ENCODE measurements at regions not wholly inside any gene's neighbourhood (a gene's known extent, or its start where the extent isn't known, plus 50 kb on each side); places are given as distances from the start of the nearest gene placed in this dataset.
A peak's percentile ranks its signal among the peaks of the same experiment; 100 is the strongest.

DNA sequence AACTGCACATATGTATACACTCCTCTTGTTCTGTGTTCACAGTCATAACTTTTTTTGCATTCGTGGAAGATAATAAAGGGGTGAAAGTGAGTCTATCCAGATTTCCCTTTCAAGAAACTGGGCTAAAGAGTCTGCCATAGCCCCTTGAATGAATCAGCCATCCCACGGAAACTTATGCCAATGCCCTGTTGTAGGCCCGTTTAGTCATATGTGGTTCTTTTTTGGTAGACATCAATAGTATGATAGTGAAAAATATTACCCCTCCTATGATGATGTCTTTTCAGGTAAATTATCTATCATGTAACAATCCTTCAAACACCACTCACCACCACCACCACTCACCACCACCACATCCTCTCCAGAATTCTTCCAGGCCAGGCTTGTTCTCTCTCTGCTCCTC, 99.9 kb upstream of the MYLIP start:
- peaks cover 0 to 3% of the 10 kb centered on the region in 2 donors for H3K9me3 ChIP-seq (replicated peaks in 1 of 2; ENCODE audit: control insufficient read depth in 2 of 2, insufficient read depth in 1 of 2, low read depth in 1 of 2, low read length in 2 of 2)
- H3K27ac ChIP-seq (replicated peaks; ENCODE audit: low read length), result no peak overlapping the region
- H2BK12ac ChIP-seq (ENCODE audit: low read length), result no peak overlapping the region
- H3K4me1 ChIP-seq (ENCODE audit: control insufficient read depth in 2 of 2, insufficient read depth in 1 of 2, low read depth in 1 of 2, low read length in 2 of 2), result no peaks in the 10 kb centered on the region
- WGBS, 2 donors (ENCODE audit: extremely low coverage in 2 of 2, insufficient read length in 2 of 2, insufficient replicate concordance in 1 of 2), result no CpG with 5 or more reads among the region's 3 CpGs
- DNase-seq (ENCODE audit: low spot score), result no peak
- H2AFZ ChIP-seq (ENCODE audit: low read length), result no peak overlapping the region
- no peak overlapping the region for H4K8ac ChIP-seq (ENCODE audit: low read depth, low read length)
- H4K91ac ChIP-seq (ENCODE audit: low read depth, low read length, poor library complexity), result no peak overlapping the region
- H2BK120ac ChIP-seq (ENCODE audit: low read depth, low read length), result no peak overlapping the region
- H2BK5ac ChIP-seq (ENCODE audit: low read length), result no peak overlapping the region
- peaks cover 0 to 2% (median 0%) of the 10 kb centered on the region in 3 experiments for H3K27me3 ChIP-seq (ENCODE audit: control insufficient read depth in 3 of 3, insufficient read depth in 3 of 3, low read depth in 1 of 3, low read length in 3 of 3)
- no peak overlapping the region for H2AK5ac ChIP-seq (ENCODE audit: low read depth, low read length)
- H3K4me3 ChIP-seq (ENCODE audit: low read length in 2 of 2), result no peak overlapping the region
- no peak overlapping the region for H3K23ac ChIP-seq (ENCODE audit: low read depth, low read length, poor library complexity)
- H3K4me2 ChIP-seq (ENCODE audit: insufficient read depth, low read length, poor library complexity, severe bottlenecking), result no peak overlapping the region
- H3K4ac ChIP-seq (ENCODE audit: low read length), result no peak overlapping the region
- H3K14ac ChIP-seq (ENCODE audit: low read length), result no peak overlapping the region
- no peak overlapping the region for H3K18ac ChIP-seq (ENCODE audit: low read length)
- H3K79me1 ChIP-seq (ENCODE audit: low read depth, low read length), result no peaks in the 10 kb centered on the region
- H3K36me3 ChIP-seq (replicated peaks in 1 of 2; ENCODE audit: control insufficient read depth in 2 of 2, insufficient read depth in 2 of 2, low read length in 2 of 2), result no peaks in the 10 kb centered on the region
- H2BK15ac ChIP-seq (ENCODE audit: low read length), result no peak overlapping the region
- no peak overlapping the region for H3K9ac ChIP-seq (ENCODE audit: low read depth, low read length, poor library complexity)

DNA sequence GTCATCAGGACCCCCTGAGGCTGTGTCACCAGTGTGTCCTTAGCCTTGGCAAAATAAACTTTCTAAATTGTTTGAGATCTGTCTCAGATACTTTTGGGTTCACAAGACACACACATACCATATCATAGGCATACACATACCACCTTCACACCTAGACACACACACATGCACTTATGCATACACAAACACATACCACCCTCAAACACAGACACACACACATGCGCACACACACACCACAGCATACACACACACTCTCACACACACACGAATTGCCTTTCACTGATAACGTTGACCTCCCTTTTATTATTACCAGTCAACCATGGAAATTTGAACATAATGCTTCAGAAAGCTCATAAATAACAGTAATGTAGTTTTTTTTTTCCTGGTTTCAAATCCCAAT, 108.6 kb upstream of the MYLIP start:
- H3K4me1 ChIP-seq (ENCODE audit: control insufficient read depth in 2 of 2, insufficient read depth in 1 of 2, low read depth in 1 of 2, low read length in 2 of 2), result peaks cover 0 to 1% of the 10 kb centered on the region in 2 donors
- no peak overlapping the region for H3K23ac ChIP-seq (ENCODE audit: low read depth, low read length, poor library complexity)
- no peak overlapping the region for H3K9ac ChIP-seq (ENCODE audit: low read depth, low read length, poor library complexity)
- no peak overlapping the region for H3K14ac ChIP-seq (ENCODE audit: low read length)
- no peak overlapping the region for H2BK12ac ChIP-seq (ENCODE audit: low read length)
- no peak overlapping the region for H3K4ac ChIP-seq (ENCODE audit: low read length)
- peaks cover 0 to 2% of the 10 kb centered on the region in 2 donors for H3K9me3 ChIP-seq (replicated peaks in 1 of 2; ENCODE audit: control insufficient read depth in 2 of 2, insufficient read depth in 1 of 2, low read depth in 1 of 2, low read length in 2 of 2)
- H4K91ac ChIP-seq (ENCODE audit: low read depth, low read length, poor library complexity), result no peak overlapping the region
- no peak overlapping the region for H3K18ac ChIP-seq (ENCODE audit: low read length)
- no peak overlapping the region for H3K4me3 ChIP-seq (ENCODE audit: low read length in 2 of 2)
- no peak overlapping the region for H2AFZ ChIP-seq (ENCODE audit: low read length)
- no peak for DNase-seq (ENCODE audit: low spot score)
- H2BK5ac ChIP-seq (ENCODE audit: low read length), result no peak overlapping the region
- H2AK5ac ChIP-seq (ENCODE audit: low read depth, low read length), result no peak overlapping the region
- H3K4me2 ChIP-seq (ENCODE audit: insufficient read depth, low read length, poor library complexity, severe bottlenecking), result no peak overlapping the region
- no peaks in the 10 kb centered on the region for H3K79me1 ChIP-seq (ENCODE audit: low read depth, low read length)
- H2BK15ac ChIP-seq (ENCODE audit: low read length), result no peak overlapping the region
- WGBS, 2 donors (ENCODE audit: extremely low coverage in 2 of 2, insufficient read length in 2 of 2, insufficient replicate concordance in 1 of 2), result 100% methylated on average over 2 of the region's 3 CpGs; no CpG with 5 or more reads in 1 of the 2 donors
- no peak overlapping the region for H3K27ac ChIP-seq (replicated peaks; ENCODE audit: low read length)
- H2BK120ac ChIP-seq (ENCODE audit: low read depth, low read length), result no peak overlapping the region
- no peaks in the 10 kb centered on the region for H3K27me3 ChIP-seq (ENCODE audit: control insufficient read depth in 3 of 3, insufficient read depth in 3 of 3, low read depth in 1 of 3, low read length in 3 of 3)
- H4K8ac ChIP-seq (ENCODE audit: low read depth, low read length), result no peak overlapping the region
- no peaks in the 10 kb centered on the region for H3K36me3 ChIP-seq (replicated peaks in 1 of 2; ENCODE audit: control insufficient read depth in 2 of 2, insufficient read depth in 2 of 2, low read length in 2 of 2)

DNA sequence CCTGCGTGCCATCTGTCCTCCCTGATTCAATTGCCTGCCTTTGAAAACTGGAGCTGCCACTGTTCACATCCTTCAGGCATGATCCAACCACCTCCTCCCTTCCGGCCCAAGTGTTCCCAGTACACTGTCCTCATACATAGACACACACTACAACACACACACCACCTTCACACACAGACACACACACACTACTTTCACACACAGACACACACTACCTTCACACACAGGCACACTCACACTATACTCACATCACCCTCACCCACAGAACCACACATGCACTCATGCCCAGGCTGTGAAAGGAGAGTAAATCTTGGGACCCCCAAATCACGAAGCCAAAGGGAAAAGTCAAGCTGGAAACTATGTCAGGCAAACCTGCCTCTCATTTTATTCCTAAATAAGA, 109.4 kb upstream of the MYLIP start:
- Histone ChIP-seq H2BK15ac (ENCODE audit: low read length) (no peak overlapping the region), H2BK12ac (ENCODE audit: low read length) (no peak overlapping the region), H3K27me3 (ENCODE audit: control insufficient read depth in 3 of 3, insufficient read depth in 3 of 3, low read depth in 1 of 3, low read length in 3 of 3) (no peaks in the 10 kb centered on the region), H4K91ac (ENCODE audit: low read depth, low read length, poor library complexity) (no peak overlapping the region), H3K18ac (ENCODE audit: low read length) (peak overlapping the region; percentile 80), H3K4ac (ENCODE audit: low read length) (no peak overlapping the region), H3K4me3 (ENCODE audit: low read length in 2 of 2) (peak overlapping the region in 1 of 2 donors; percentile 55), H2BK120ac (ENCODE audit: low read depth, low read length) (no peak overlapping the region), H3K23ac (ENCODE audit: low read depth, low read length, poor library complexity) (peak overlapping the region; percentile 44), H3K9me3 (replicated peaks in 1 of 2; ENCODE audit: control insufficient read depth in 2 of 2, insufficient read depth in 1 of 2, low read depth in 1 of 2, low read length in 2 of 2) (peaks cover 0 to 2% of the 10 kb centered on the region in 2 donors), H3K79me1 (ENCODE audit: low read depth, low read length) (no peaks in the 10 kb centered on the region), H3K27ac (replicated peaks; ENCODE audit: low read length) (no peak overlapping the region), H3K9ac (ENCODE audit: low read depth, low read length, poor library complexity) (peak overlapping the region; percentile 78), H3K4me2 (ENCODE audit: insufficient read depth, low read length, poor library complexity, severe bottlenecking) (no peak overlapping the region), H3K14ac (ENCODE audit: low read length) (peak overlapping the region; percentile 98), H3K4me1 (ENCODE audit: control insufficient read depth in 2 of 2, insufficient read depth in 1 of 2, low read depth in 1 of 2, low read length in 2 of 2) (peaks cover 0 to 1% of the 10 kb centered on the region in 2 donors), H2AK5ac (ENCODE audit: low read depth, low read length) (no peak overlapping the region), H4K8ac (ENCODE audit: low read depth, low read length) (peak overlapping the region; percentile 98), H2AFZ (ENCODE audit: low read length) (no peak overlapping the region), H3K36me3 (replicated peaks in 1 of 2; ENCODE audit: control insufficient read depth in 2 of 2, insufficient read depth in 2 of 2, low read length in 2 of 2) (no peaks in the 10 kb centered on the region), H2BK5ac (ENCODE audit: low read length) (no peak overlapping the region)
- no CpG with 5 or more reads among the region's 3 CpGs for WGBS, 2 donors (ENCODE audit: extremely low coverage in 2 of 2, insufficient read length in 2 of 2, insufficient replicate concordance in 1 of 2)
- DNase-seq (ENCODE audit: low spot score), result no peak

DNA sequence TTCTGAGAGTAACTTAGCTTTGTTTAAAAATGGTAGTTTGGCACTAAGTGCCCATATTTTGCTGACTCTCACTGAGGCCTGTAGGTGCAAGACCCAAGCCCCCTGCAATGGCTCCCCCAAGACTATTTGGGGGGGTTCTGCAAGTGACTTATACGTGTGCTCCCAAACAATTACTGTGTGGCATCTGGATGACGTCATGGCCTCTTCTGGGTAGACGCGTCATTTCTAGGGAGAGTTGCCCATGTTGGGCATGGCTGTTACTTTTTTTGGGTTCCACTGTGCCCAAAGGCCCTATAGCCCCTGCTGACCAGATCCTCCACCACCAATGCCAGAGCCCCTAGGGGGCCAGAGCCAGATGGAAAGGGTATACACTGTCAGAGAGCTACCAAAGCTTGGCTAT, 110.3 kb upstream of the MYLIP start:
- no CpG with 5 or more reads among the region's 4 CpGs for WGBS, 2 donors (ENCODE audit: extremely low coverage in 2 of 2, insufficient read length in 2 of 2, insufficient replicate concordance in 1 of 2)

More for the DNA sequence above, 110.3 kb upstream of the MYLIP start:
- Histone ChIP-seq H3K23ac (ENCODE audit: low read depth, low read length, poor library complexity) (no peak overlapping the region), H3K18ac (ENCODE audit: low read length) (no peak overlapping the region), H2BK5ac (ENCODE audit: low read length) (no peak overlapping the region), H3K4me1 (ENCODE audit: control insufficient read depth in 2 of 2, insufficient read depth in 1 of 2, low read depth in 1 of 2, low read length in 2 of 2) (peaks cover 0 to 1% of the 10 kb centered on the region in 2 donors), H3K27ac (replicated peaks; ENCODE audit: low read length) (no peak overlapping the region), H3K27me3 (ENCODE audit: control insufficient read depth in 3 of 3, insufficient read depth in 3 of 3, low read depth in 1 of 3, low read length in 3 of 3) (no peaks in the 10 kb centered on the region), H2BK15ac (ENCODE audit: low read length) (no peak overlapping the region), H3K14ac (ENCODE audit: low read length) (no peak overlapping the region), H3K79me1 (ENCODE audit: low read depth, low read length) (no peaks in the 10 kb centered on the region), H2AK5ac (ENCODE audit: low read depth, low read length) (no peak overlapping the region), H4K8ac (ENCODE audit: low read depth, low read length) (no peak overlapping the region), H3K9me3 (replicated peaks in 1 of 2; ENCODE audit: control insufficient read depth in 2 of 2, insufficient read depth in 1 of 2, low read depth in 1 of 2, low read length in 2 of 2) (peaks cover 0 to 2% of the 10 kb centered on the region in 2 donors), H3K36me3 (replicated peaks in 1 of 2; ENCODE audit: control insufficient read depth in 2 of 2, insufficient read depth in 2 of 2, low read length in 2 of 2) (no peaks in the 10 kb centered on the region), H2AFZ (ENCODE audit: low read length) (no peak overlapping the region), H3K9ac (ENCODE audit: low read depth, low read length, poor library complexity) (no peak overlapping the region), H3K4me2 (ENCODE audit: insufficient read depth, low read length, poor library complexity, severe bottlenecking) (no peak overlapping the region), H3K4me3 (ENCODE audit: low read length in 2 of 2) (no peak overlapping the region), H4K91ac (ENCODE audit: low read depth, low read length, poor library complexity) (no peak overlapping the region), H3K4ac (ENCODE audit: low read length) (no peak overlapping the region), H2BK12ac (ENCODE audit: low read length) (no peak overlapping the region), H2BK120ac (ENCODE audit: low read depth, low read length) (no peak overlapping the region)
- no peak for DNase-seq (ENCODE audit: low spot score)
